Esophagus squamous epithelium (tissue), 4 donors: ENCODE measurements at regions not wholly inside any gene's neighbourhood (a gene's known extent, or its start where the extent isn't known, plus 50 kb on each side); places are given as distances from the start of the nearest gene placed in this dataset.

Experiments used
- CTCF ChIP-seq, 6 experiments: fragments of 450-650 bp in 4 of 6; fragments of 200-600 bp in 2 of 6; sonication (generic) in 2 of 6; IDR thresholded peaks; one replicate each; pipeline ENCODE4 v1.5.1; 2016 to 2019; ENCODE audit warnings: antibody characterized with exemption in 6 of 6, mild to moderate bottlenecking in 4 of 6, moderate library complexity in 4 of 6
- POLR2A ChIP-seq, 4 donors: fragments of 450-650 bp; IDR thresholded peaks; one replicate each; pipeline ENCODE4 v1.6.1; 2017; ENCODE audit warnings: antibody characterized with exemption in 4 of 4, mild to moderate bottlenecking in 4 of 4, moderate library complexity in 3 of 4

DNA sequence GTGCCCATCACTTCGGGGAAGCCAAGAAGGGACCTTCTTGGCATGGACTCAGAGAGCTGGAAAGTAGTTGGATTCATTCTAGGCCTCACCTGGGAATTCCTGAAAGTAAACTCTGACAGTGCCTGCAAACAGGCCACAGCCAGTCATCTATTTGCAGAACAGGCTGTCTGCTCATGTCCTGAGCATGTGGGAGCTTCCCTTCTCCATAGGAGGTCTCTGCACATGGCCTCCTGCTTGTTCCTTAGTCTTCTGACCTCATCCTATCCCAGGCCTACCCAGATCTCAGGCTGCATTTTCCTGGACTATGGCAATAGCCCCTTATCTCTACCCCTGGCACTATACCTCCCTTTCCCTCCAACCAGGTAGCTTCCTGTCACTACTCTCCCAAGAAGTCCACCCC, 67.2 kb upstream of the FSTL4 start:
- TF ChIP-seq CTCF (IDR thresholded peaks at IDR 0.05) (no peak), POLR2A (IDR thresholded peaks at IDR 0.05) (no peak)
